OCI-LY7 (cell line): ENCODE measurements at regions not wholly inside any gene's neighbourhood (a gene's known extent, or its start where the extent isn't known, plus 50 kb on each side); places are given as distances from the start of the nearest gene placed in this dataset.

Source experiments
- EZH2phosphoT487 ChIP-seq: fragments of 200-600 bp; sonication (generic); IDR thresholded peaks from 2 replicates; pipeline ENCODE4 v1.6.1; 2018; ENCODE audit warnings: low read depth, borderline replicate concordance, mild to moderate bottlenecking, mixed run types, antibody characterized with exemption, low read length, moderate library complexity, mixed read lengths
- TF ChIP-seq, protein P1 (sequence below): fragments of 200-600 bp; sonication (generic); conservative IDR thresholded peaks from 2 replicates; pipeline ENCODE4 v1.5.1; 2014; ENCODE audit warnings: mild to moderate bottlenecking, antibody characterized with exemption, low read length, moderate library complexity, mixed read lengths

- TF ChIP-seq, protein P1, sequence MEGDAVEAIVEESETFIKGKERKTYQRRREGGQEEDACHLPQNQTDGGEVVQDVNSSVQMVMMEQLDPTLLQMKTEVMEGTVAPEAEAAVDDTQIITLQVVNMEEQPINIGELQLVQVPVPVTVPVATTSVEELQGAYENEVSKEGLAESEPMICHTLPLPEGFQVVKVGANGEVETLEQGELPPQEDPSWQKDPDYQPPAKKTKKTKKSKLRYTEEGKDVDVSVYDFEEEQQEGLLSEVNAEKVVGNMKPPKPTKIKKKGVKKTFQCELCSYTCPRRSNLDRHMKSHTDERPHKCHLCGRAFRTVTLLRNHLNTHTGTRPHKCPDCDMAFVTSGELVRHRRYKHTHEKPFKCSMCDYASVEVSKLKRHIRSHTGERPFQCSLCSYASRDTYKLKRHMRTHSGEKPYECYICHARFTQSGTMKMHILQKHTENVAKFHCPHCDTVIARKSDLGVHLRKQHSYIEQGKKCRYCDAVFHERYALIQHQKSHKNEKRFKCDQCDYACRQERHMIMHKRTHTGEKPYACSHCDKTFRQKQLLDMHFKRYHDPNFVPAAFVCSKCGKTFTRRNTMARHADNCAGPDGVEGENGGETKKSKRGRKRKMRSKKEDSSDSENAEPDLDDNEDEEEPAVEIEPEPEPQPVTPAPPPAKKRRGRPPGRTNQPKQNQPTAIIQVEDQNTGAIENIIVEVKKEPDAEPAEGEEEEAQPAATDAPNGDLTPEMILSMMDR, result no peak
- no peak for TF ChIP-seq EZH2phosphoT487
These were observed 142.5 kb upstream of the ARG1 start for GRCh38 chr6:131430531-131430930.
